Tibial artery (tissue), 4 donors: ENCODE measurements at regions not wholly inside any gene's neighbourhood (a gene's known extent, or its start where the extent isn't known, plus 50 kb on each side); places are given as distances from the start of the nearest gene placed in this dataset.

Experiments
- DNase-seq, 2 donors: peaks; one replicate each; pipeline ENCODE4 v3.0.0-alpha.2; 2019
- H3K27ac ChIP-seq, 2 donors: fragments of 200-600 bp; sonication (generic) in 1 of 2; 1 replicate in 1 of 2; 2 replicates in 1 of 2; pipeline ENCODE4 v1.5.1; 2018 to 2019; ENCODE audit warnings: mild to moderate bottlenecking in 1 of 2
- H3K27me3 ChIP-seq, 2 donors: fragments of 200-600 bp; sonication (generic) in 1 of 2; one replicate each; pipeline versions ENCODE4 v1.5.1 to v1.6.0; 2016 to 2019
- H3K36me3 ChIP-seq, 3 donors: fragments of 200-600 bp; sonication (generic) in 2 of 3; one replicate each; pipeline ENCODE4 v1.5.1; 2016 to 2019; ENCODE audit warnings: mild to moderate bottlenecking in 2 of 3
- H3K4me1 ChIP-seq, 4 donors: fragments of 200-600 bp; sonication (generic) in 2 of 4; 1 replicate in 3 of 4; 2 replicates in 1 of 4; pipeline ENCODE4 v1.5.1; 2016 to 2019
- H3K4me3 ChIP-seq, 2 donors: fragments of 200-600 bp; sonication (generic) in 1 of 2; 1 replicate in 1 of 2; 2 replicates in 1 of 2; pipeline ENCODE4 v1.5.1; 2018 to 2019; ENCODE audit warnings: mild to moderate bottlenecking in 2 of 2
- H3K9me3 ChIP-seq, 3 donors: fragments of 200-600 bp; sonication (generic) in 1 of 3; one replicate each; pipeline ENCODE4 v1.5.1; 2016 to 2019
- CTCF ChIP-seq, 2 experiments: fragments of 200-600 bp in 1 of 2; fragments of 450-650 bp in 1 of 2; IDR thresholded peaks; one replicate each; pipeline ENCODE4 v1.5.1; 2017 to 2019; ENCODE audit warnings: antibody characterized with exemption in 2 of 2, mild to moderate bottlenecking in 1 of 2, moderate library complexity in 1 of 2
- intact Hi-C: fragments of 100-400 bp; cut with DNase I; formaldehyde crosslinking; loops from one replicate; pipeline ENCODE4 v1.15.0; 2023; ENCODE audit warnings: low total_unique reads

DNA sequence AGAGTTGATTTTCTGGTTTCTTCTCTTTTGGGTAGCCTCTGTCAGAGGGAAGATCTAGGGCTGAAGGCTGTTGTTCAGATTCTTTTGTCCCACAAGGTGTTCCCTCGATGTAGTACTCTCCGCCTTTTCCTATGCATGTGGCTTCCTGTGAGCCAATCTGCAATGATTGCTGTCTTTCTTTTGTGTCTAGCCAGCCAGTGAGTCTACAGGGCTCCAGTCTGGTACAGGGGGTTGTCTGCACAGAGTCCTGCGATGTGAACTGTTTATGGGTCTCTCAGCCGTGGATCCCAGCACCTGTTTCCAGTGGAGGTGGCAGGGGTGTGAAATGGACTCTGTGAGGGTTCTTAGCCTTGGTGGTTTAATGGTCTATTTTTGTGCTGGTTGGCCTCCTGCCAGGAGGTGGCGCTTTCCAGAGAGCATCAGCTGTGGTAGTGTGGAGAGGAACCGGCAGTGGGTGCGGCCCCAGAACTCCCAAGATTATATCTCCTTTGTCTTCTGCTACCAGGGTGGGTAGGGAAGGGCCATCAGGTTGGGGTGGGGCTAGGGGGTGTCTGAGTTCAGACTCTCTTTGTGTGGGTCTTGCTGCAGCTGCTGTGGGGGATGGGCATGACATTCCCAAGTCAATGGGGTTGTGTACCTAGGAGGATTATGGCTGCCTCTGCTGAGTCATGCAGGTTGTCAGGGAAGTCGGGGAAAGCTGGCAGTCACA lies 81.3 kb upstream of the C21orf91 start:
- no peak for DNase-seq
- intact Hi-C loops, result loop anchor here (5.0 kb wide), 1 partner anchor 223 kb away; no protein-coding TSS in a partner anchor
- no peaks in the 10 kb centered on the region for H3K9me3 ChIP-seq
- TF ChIP-seq CTCF (IDR thresholded peaks at IDR 0.05), result no peak
- peaks cover 0 to 8% (median 2%) of the 10 kb centered on the region in 4 donors for H3K4me1 ChIP-seq
- no peak overlapping the region for H3K27ac ChIP-seq
- H3K27me3 ChIP-seq, result no peaks in the 10 kb centered on the region
- H3K36me3 ChIP-seq, result no peaks in the 10 kb centered on the region
- H3K4me3 ChIP-seq, result no peak overlapping the region

DNA sequence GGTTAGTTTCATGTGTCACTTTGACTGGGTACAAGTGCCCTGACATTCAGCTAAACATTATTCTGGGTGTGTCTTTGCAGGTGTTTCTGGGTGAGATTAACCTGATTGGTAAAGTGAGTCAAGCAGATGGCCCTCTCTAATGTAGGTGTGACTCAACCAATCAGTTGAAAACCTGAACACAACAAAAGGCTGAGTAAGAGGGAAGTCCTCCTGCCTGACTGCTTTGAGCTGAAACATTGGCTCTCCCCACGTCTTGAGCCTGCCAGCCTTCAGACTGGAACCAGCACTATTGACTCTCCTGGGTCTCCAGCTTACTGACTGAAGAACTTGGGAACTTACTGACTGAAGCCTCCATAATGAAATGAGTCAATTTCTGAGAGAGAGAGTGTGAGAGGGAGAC lies 70.0 kb upstream of the C21orf91 start:
- no peak overlapping the region for H3K27ac ChIP-seq
- no peaks in the 10 kb centered on the region for H3K9me3 ChIP-seq
- H3K36me3 ChIP-seq, result no peaks in the 10 kb centered on the region
- no peak overlapping the region for H3K4me3 ChIP-seq
- no peaks in the 10 kb centered on the region for H3K27me3 ChIP-seq
- TF ChIP-seq CTCF (IDR thresholded peaks at IDR 0.05), result no peak
- no peak for DNase-seq
- intact Hi-C loops, result no loop called here
- no peaks in the 10 kb centered on the region for H3K4me1 ChIP-seq

- intact Hi-C loops, result no loop called here
- no peaks in the 10 kb centered on the region for H3K36me3 ChIP-seq
- H3K27ac ChIP-seq, result no peak overlapping the region
- H3K9me3 ChIP-seq, result peaks cover 0 to 13% (median 0%) of the 10 kb centered on the region in 3 donors
- H3K4me3 ChIP-seq, result no peak overlapping the region
- no peaks in the 10 kb centered on the region for H3K4me1 ChIP-seq
- H3K27me3 ChIP-seq, result no peaks in the 10 kb centered on the region
- TF ChIP-seq CTCF (IDR thresholded peaks at IDR 0.05), result no peak
- DNase-seq, result no peak
These were observed 50.0 kb upstream of the C21orf91 start for GRCh38 chr21:17869115-17869514.
